Thoracic aorta (tissue), 2 donors: ENCODE measurements at regions not wholly inside any gene's neighbourhood (a gene's known extent, or its start where the extent isn't known, plus 50 kb on each side); places are given as distances from the start of the nearest gene placed in this dataset.

ENCODE experiments used
- ATAC-seq: fragments of 150-250 bp; one replicate; pipeline ENCODE4 v1.8.0; 2017; ENCODE audit warnings: low read depth; ENCODE audit not compliant: insufficient number of reproducible peaks, low FRiP score
- DNase-seq: peaks from one replicate; pipeline ENCODE4 v3.0.0-alpha.2; 2020; ENCODE audit warnings: low spot score
- H3K27ac ChIP-seq, 2 donors: fragments of 200-600 bp; sonication (generic); 1 replicate in 1 of 2; 2 replicates in 1 of 2; pipeline ENCODE4 v1.5.1; 2016; ENCODE audit warnings: mild to moderate bottlenecking in 2 of 2, moderate library complexity in 2 of 2
- H3K27me3 ChIP-seq: fragments of 200-600 bp; sonication (generic); replicated peaks from 2 replicates; pipeline ENCODE4 v1.6.0; 2016; ENCODE audit warnings: mild to moderate bottlenecking; ENCODE audit not compliant: insufficient read depth
- H3K36me3 ChIP-seq: fragments of 200-600 bp; sonication (generic); one replicate; pipeline ENCODE4 v1.5.1; 2016
- H3K4me1 ChIP-seq, 2 donors: fragments of 200-600 bp; sonication (generic); 1 replicate in 1 of 2; 2 replicates in 1 of 2; pipeline versions ENCODE4 v1.5.1 to v1.6.0; 2016; ENCODE audit warnings: low read depth in 2 of 2, mild to moderate bottlenecking in 1 of 2; ENCODE audit not compliant: control insufficient read depth in 1 of 2
- H3K4me3 ChIP-seq: fragments of 200-600 bp; sonication (generic); 2 replicates; pipeline ENCODE4 v1.5.1; 2016; ENCODE audit warnings: mild to moderate bottlenecking
- H3K9me3 ChIP-seq: fragments of 200-600 bp; sonication (generic); 2 replicates; pipeline ENCODE4 v1.5.1; 2016
- CTCF ChIP-seq: fragments of 200-600 bp; sonication (generic); IDR thresholded peaks from one replicate; pipeline ENCODE4 v1.5.1; 2019; ENCODE audit warnings: antibody characterized with exemption

- TF ChIP-seq CTCF: no peak
- Histone ChIP-seq H3K36me3 (no peaks in the 10 kb centered on the region), H3K27me3 (no peaks in the 10 kb centered on the region), H3K27ac (no peak overlapping the region), H3K9me3 (no peaks in the 10 kb centered on the region), H3K4me3 (no peak overlapping the region), H3K4me1 (no peaks in the 10 kb centered on the region)
- DNase-seq (no peak), ATAC-seq (no peak)
These were observed 568.1 kb upstream of the MKI67 start for GRCh38 chr10:128694168-128694850.

- TF ChIP-seq CTCF: no peak
- Histone ChIP-seq H3K4me3 (no peak overlapping the region), H3K4me1 (no peaks in the 10 kb centered on the region), H3K9me3 (no peaks in the 10 kb centered on the region), H3K36me3 (no peaks in the 10 kb centered on the region), H3K27ac (no peak overlapping the region), H3K27me3 (no peaks in the 10 kb centered on the region)
- ATAC-seq (no peak), DNase-seq (no peak)
These were observed 568.9 kb upstream of the MKI67 start for GRCh38 chr10:128694851-128695725.

- no peak overlapping the region for H3K4me3 ChIP-seq
- DNase-seq (no peak), ATAC-seq (no peak)
- H3K36me3 ChIP-seq: no peaks in the 10 kb centered on the region
- no peaks in the 10 kb centered on the region for H3K9me3 ChIP-seq
- H3K27me3 ChIP-seq: no peaks in the 10 kb centered on the region
- no peaks in the 10 kb centered on the region for H3K4me1 ChIP-seq
- TF ChIP-seq CTCF: no peak
- H3K27ac ChIP-seq: no peak overlapping the region
These were observed 569.7 kb upstream of the MKI67 start for GRCh38 chr10:128695931-128696330.

- ATAC-seq: no peak
These were observed 571.2 kb upstream of the MKI67 start for GRCh38 chr10:128697437-128697836.

More at GRCh38 chr10:128697437-128697836, 571.2 kb upstream of the MKI67 start:
- no peak for TF ChIP-seq CTCF
- Histone ChIP-seq H3K4me3 (no peak overlapping the region), H3K27ac (no peak overlapping the region), H3K4me1 (no peaks in the 10 kb centered on the region), H3K27me3 (no peaks in the 10 kb centered on the region), H3K36me3 (no peaks in the 10 kb centered on the region), H3K9me3 (no peaks in the 10 kb centered on the region)
- DNase-seq: no peak
